T-cell (primary cell): ENCODE measurements at regions not wholly inside any gene's neighbourhood (a gene's known extent, or its start where the extent isn't known, plus 50 kb on each side); places are given as distances from the start of the nearest gene placed in this dataset.
"Not testable (repeated sequence)": the region's sequence is repeated elsewhere in the genome, so short reads cannot be mapped to it uniquely, and the experiment has no call there.

Source experiments
- ATAC-seq, 4 experiments: fragments of 200-7000 bp in 3 of 4; fragments of 150-1000 bp in 1 of 4; cut with Tn5 transposase; replicated peaks in 1 of 4; 1 replicate in 3 of 4; 2 replicates in 1 of 4; pipeline ENCODE4 v1.10.0; 2021; ENCODE audit warnings: moderate library complexity in 3 of 4, mild to moderate bottlenecking in 2 of 4, moderate number of reproducible peaks in 1 of 4
- CTCF ChIA-PET, 2 donors: fragments of 300-600 bp; sonication (Branson Sonifier 250); formaldehyde crosslinking; loops; one replicate each; lab custom pipeline; 2022; ENCODE audit warnings: antibody characterized with exemption in 2 of 2; lab: Charles Lee
- POLR2A ChIA-PET, 2 donors: fragments of 300-600 bp; sonication (Branson Sonifier 250); formaldehyde crosslinking; loops; one replicate each; lab custom pipeline; 2022; ENCODE audit warnings: antibody characterized with exemption in 2 of 2; lab: Charles Lee
- DNase-seq, 35 experiments: peaks; one replicate each; pipeline versions ENCODE4 v3.0.0 to v3.0.0-alpha.2; 2013 to 2023
- H3K27ac ChIP-seq: one replicate; pipeline ENCODE4 v1.5.1; 2013; ENCODE audit warnings: low read length
- H3K27me3 ChIP-seq, 2 experiments: replicated peaks in 1 of 2; 1 replicate in 1 of 2; 2 replicates in 1 of 2; pipeline versions ENCODE4 v1.6.1 to v1.7.0; 2013; ENCODE audit warnings: low read length in 1 of 2, mixed read lengths in 1 of 2; ENCODE audit not compliant: control insufficient read depth in 2 of 2, insufficient read depth in 2 of 2; ENCODE audit errors: extremely low read depth in 1 of 2
- H3K36me3 ChIP-seq, 2 donors: 1 replicate in 1 of 2; 2 replicates in 1 of 2; pipeline versions ENCODE4 v1.6.1 to v1.7.0; 2013; ENCODE audit warnings: low read length in 1 of 2; ENCODE audit not compliant: control insufficient read depth in 2 of 2, insufficient read depth in 1 of 2; ENCODE audit errors: extremely low read depth in 1 of 2
- H3K4me1 ChIP-seq, 2 experiments: 1 replicate in 1 of 2; 2 replicates in 1 of 2; pipeline versions ENCODE4 v1.6.1 to v1.7.0; 2013; ENCODE audit warnings: low read length in 2 of 2, mixed read lengths in 1 of 2; ENCODE audit not compliant: insufficient read depth in 2 of 2, control insufficient read depth in 1 of 2; ENCODE audit errors: extremely low read depth in 1 of 2
- H3K4me3 ChIP-seq, 2 donors: 1 replicate in 1 of 2; 2 replicates in 1 of 2; pipeline versions ENCODE4 v1.5.1 to v1.7.0; 2013; ENCODE audit warnings: mild to moderate bottlenecking in 2 of 2, low read length in 1 of 2, moderate library complexity in 1 of 2; ENCODE audit not compliant: control insufficient read depth in 1 of 2; ENCODE audit errors: extremely low read depth in 1 of 2
- H3K9me3 ChIP-seq: 2 replicates; pipeline ENCODE4 v1.7.0; 2013
- H3K27ac Mint-ChIP-seq, 2 donors: one replicate each; pipeline ENCODE4 v1.8.0; 2020 to 2021; ENCODE audit warnings: mild to moderate bottlenecking in 2 of 2, mixed read lengths in 2 of 2
- H3K27me3 Mint-ChIP-seq, 2 donors: one replicate each; pipeline ENCODE4 v1.8.0; 2021 to 2022; ENCODE audit warnings: mixed read lengths in 2 of 2
- H3K36me3 Mint-ChIP-seq: one replicate; pipeline ENCODE4 v1.8.0; 2021; ENCODE audit warnings: mixed read lengths
- H3K4me1 Mint-ChIP-seq, 3 donors: one replicate each; pipeline ENCODE4 v1.8.0; 2020 to 2022; ENCODE audit warnings: mixed read lengths in 3 of 3, mild to moderate bottlenecking in 1 of 3
- H3K4me3 Mint-ChIP-seq, 3 donors: one replicate each; pipeline ENCODE4 v1.8.0; 2020 to 2022; ENCODE audit warnings: mild to moderate bottlenecking in 3 of 3, mixed read lengths in 3 of 3, moderate library complexity in 3 of 3
- H3K9me3 Mint-ChIP-seq, 3 donors: one replicate each; pipeline ENCODE4 v1.8.0; 2020 to 2022; ENCODE audit warnings: mixed read lengths in 3 of 3
- WGBS: methylation state at CpG from one replicate; pipeline ENCODE4 v1.1.5; 2013; ENCODE audit warnings: missing lambda C conversion rate; ENCODE audit not compliant: insufficient coverage; 5-methylcytosine and 5-hydroxymethylcytosine counted together

DNA sequence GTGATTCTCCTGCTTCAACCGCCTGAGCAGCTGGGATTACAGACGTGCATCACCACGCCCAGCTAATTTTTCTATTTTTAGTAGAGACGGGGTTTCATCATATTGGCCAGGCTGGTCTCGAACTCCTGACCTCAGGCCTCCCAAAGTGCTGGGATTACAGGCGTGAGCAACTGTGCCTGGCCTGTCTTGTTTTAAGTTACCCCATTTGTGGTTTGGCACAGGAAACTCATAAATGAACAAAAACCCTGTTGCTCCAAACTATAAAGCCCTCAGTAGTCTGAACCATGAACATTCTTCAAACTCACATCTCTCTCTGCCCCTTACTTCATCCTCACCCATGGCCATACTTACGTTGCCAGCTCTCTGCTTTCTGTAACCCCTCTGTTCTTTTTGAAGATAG, 61.7 kb downstream of the RHOU start:
- CTCF ChIA-PET, H3K4me3 ChIP-seq, H3K9me3 ChIP-seq, DNase-seq, POLR2A ChIA-PET, H3K27ac Mint-ChIP-seq, H3K27me3 Mint-ChIP-seq, ATAC-seq, H3K36me3 Mint-ChIP-seq, H3K9me3 Mint-ChIP-seq, H3K27me3 ChIP-seq, H3K4me3 Mint-ChIP-seq, H3K36me3 ChIP-seq, H3K27ac ChIP-seq: not testable (repeated sequence)
- peaks cover 2 to 12% (median 11%) of the 10 kb centered on the region in 3 donors for H3K4me1 Mint-ChIP-seq
- peaks cover 5 to 41% of the 10 kb centered on the region in 2 experiments for H3K4me1 ChIP-seq
- 43% methylated on average over 3 of the region's 7 CpGs for WGBS

DNA sequence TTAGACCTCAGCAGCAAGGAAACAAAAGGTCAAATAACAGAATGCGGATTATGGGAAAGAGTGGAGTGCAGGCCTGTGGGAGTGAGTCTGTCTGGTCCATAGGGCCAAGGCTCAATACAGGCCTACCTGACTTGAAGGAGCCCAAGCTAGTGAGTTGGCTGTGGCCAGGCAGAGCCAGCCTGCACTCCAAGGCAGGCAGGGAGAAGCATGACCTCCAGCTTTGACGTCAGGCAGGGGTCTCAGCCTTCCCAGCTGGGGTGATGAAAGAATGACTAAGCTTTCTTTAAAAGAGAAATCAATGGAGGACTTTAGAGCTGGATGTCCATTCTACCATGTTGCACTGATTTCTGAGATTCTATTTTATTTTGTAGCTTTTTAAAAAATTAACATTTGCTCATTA, 62.8 kb downstream of the RHOU start:
- no peaks in the 10 kb centered on the region for H3K9me3 ChIP-seq
- no peaks in the 10 kb centered on the region for H3K27me3 ChIP-seq
- H3K4me1 ChIP-seq, result peaks cover 0 to 30% of the 10 kb centered on the region in 2 experiments
- no peaks in the 10 kb centered on the region for H3K36me3 ChIP-seq
- DNase-seq (no peak), ATAC-seq (no peak)
- H3K4me3 Mint-ChIP-seq, result no peak overlapping the region
- POLR2A ChIA-PET, result interaction anchor here (0.6 to 1.0 kb wide), 2 partner anchors 10 to 138 kb away, joined by 3 to 5 read pairs; no protein-coding TSS in a partner anchor
- 100% methylated on average over 1 of the region's 2 CpGs for WGBS
- H3K27me3 Mint-ChIP-seq, result no peaks in the 10 kb centered on the region
- peaks cover 6 to 17% (median 14%) of the 10 kb centered on the region in 3 donors for H3K4me1 Mint-ChIP-seq
- CTCF ChIA-PET, result no interaction called here
- no peak overlapping the region for H3K4me3 ChIP-seq
- H3K9me3 Mint-ChIP-seq, result peaks cover 3 to 9% (median 4%) of the 10 kb centered on the region in 3 donors
- H3K36me3 Mint-ChIP-seq, result no peaks in the 10 kb centered on the region
- H3K27ac Mint-ChIP-seq, result no peak overlapping the region
- H3K27ac ChIP-seq, result no peak overlapping the region

DNA sequence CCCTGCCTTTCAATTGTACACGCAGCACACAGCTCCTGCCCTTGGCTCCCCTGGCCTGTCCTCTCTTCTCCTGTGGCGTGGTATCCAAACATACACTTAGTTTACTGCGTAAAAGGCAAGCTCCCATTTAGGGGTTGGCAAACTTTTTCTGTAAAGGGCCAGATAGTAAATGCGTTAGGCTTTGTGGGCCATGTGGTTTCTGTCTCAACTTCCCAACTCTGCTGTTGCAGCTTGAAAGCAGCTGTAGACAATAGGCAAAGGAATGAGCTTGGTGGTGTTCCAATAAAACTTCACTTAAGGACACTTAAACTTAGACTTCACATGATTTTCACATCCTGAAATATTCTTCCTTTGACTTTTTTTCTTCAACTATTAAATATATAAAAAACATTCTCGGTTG, 63.3 kb downstream of the RHOU start:
- CTCF ChIA-PET, result no interaction called here
- Mint-ChIP-seq H3K4me3 (no peak overlapping the region), H3K27me3 (no peaks in the 10 kb centered on the region), H3K36me3 (no peaks in the 10 kb centered on the region), H3K9me3 (peaks cover 3 to 9% (median 4%) of the 10 kb centered on the region in 3 donors), H3K4me1 (peaks cover 10 to 22% (median 16%) of the 10 kb centered on the region in 3 donors), H3K27ac (no peak overlapping the region)
- Histone ChIP-seq H3K4me1 (peaks cover 0 to 26% of the 10 kb centered on the region in 2 experiments), H3K4me3 (no peak overlapping the region), H3K27ac (no peak overlapping the region), H3K9me3 (no peaks in the 10 kb centered on the region), H3K27me3 (no peaks in the 10 kb centered on the region), H3K36me3 (no peaks in the 10 kb centered on the region)
- POLR2A ChIA-PET, result interaction anchor here (0.5 to 0.7 kb wide), 3 partner anchors 8 to 137 kb away, joined by 3 read pairs; no protein-coding TSS in a partner anchor
- 93% methylated on average over 3 of the region's 5 CpGs for WGBS
- DNase-seq (no peak), ATAC-seq (no peak)

DNA sequence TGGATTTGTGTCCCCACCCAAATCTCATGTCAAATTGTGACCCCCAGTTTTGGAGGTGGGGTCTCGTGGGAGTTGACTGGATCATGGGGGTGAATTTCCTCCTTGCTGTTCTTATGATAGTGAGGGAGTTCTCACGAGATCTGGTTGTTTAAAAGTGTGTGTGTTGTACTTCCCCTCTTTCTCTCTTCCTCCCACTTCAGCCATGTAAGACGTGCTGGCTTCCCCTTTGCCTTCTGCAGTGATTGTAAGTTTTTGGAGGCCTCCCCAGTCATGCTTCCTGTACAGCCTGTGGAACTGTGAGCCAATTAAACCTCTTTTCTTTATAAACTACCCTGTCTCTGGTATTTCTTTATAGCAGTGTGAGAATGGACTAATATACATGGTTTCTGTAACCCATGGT, 64.6 kb downstream of the RHOU start:
- Mint-ChIP-seq H3K4me1 (peaks cover 20 to 29% (median 26%) of the 10 kb centered on the region in 3 donors), H3K27ac (no peak overlapping the region)

DNA sequence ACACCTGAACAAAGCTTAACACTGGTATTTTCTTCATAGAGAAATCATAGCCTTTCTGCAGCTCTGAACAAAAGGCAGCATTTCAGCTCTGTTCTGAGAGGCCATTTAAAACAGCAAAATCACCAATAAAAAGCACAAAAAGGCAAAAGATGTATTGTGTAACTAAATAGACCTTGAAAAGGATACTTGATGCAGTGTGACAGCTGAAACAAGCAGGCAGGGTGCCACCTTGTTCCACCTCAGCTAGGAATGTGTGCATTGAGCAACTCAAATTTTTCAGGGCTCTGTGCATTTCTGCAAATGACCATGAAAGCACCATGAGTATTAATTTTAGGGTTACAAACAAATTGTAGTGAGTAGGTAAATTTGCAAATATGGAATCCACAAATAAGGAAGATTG, 65.8 kb downstream of the RHOU start:
- ChIA-PET CTCF (no interaction called here), POLR2A (no interaction called here)
- H3K36me3 ChIP-seq, result no peaks in the 10 kb centered on the region
- Mint-ChIP-seq H3K27me3 (no peaks in the 10 kb centered on the region), H3K9me3 (peaks cover 3 to 9% (median 4%) of the 10 kb centered on the region in 3 donors), H3K4me1 (peaks cover 29 to 38% (median 29%) of the 10 kb centered on the region in 3 donors), H3K36me3 (no peaks in the 10 kb centered on the region), H3K27ac (no peak overlapping the region), H3K4me3 (no peak overlapping the region)
- H3K27me3 ChIP-seq, result no peaks in the 10 kb centered on the region
- DNase-seq (no peak), ATAC-seq (no peak)
- no peaks in the 10 kb centered on the region for H3K9me3 ChIP-seq
- no peak overlapping the region for H3K4me3 ChIP-seq
- H3K27ac ChIP-seq, result no peak overlapping the region
- peaks cover 3 to 16% of the 10 kb centered on the region in 2 experiments for H3K4me1 ChIP-seq

More for the DNA sequence above, 64.6 kb downstream of the RHOU start:
- ATAC-seq, result no peak
- ChIA-PET CTCF (no interaction called here), POLR2A (no interaction called here)
- DNase-seq, result no peak
- WGBS, result no CpG with 5 or more reads among the region's 3 CpGs
- Mint-ChIP-seq H3K9me3 (peaks cover 3 to 9% (median 4%) of the 10 kb centered on the region in 3 donors), H3K4me3 (no peak overlapping the region), H3K36me3 (no peaks in the 10 kb centered on the region), H3K27me3 (no peaks in the 10 kb centered on the region)
- Histone ChIP-seq H3K4me3 (no peak overlapping the region), H3K27me3 (no peaks in the 10 kb centered on the region), H3K27ac (no peak overlapping the region), H3K4me1 (peaks cover under 1 to 21% of the 10 kb centered on the region in 2 experiments), H3K36me3 (no peaks in the 10 kb centered on the region), H3K9me3 (no peaks in the 10 kb centered on the region)

DNA sequence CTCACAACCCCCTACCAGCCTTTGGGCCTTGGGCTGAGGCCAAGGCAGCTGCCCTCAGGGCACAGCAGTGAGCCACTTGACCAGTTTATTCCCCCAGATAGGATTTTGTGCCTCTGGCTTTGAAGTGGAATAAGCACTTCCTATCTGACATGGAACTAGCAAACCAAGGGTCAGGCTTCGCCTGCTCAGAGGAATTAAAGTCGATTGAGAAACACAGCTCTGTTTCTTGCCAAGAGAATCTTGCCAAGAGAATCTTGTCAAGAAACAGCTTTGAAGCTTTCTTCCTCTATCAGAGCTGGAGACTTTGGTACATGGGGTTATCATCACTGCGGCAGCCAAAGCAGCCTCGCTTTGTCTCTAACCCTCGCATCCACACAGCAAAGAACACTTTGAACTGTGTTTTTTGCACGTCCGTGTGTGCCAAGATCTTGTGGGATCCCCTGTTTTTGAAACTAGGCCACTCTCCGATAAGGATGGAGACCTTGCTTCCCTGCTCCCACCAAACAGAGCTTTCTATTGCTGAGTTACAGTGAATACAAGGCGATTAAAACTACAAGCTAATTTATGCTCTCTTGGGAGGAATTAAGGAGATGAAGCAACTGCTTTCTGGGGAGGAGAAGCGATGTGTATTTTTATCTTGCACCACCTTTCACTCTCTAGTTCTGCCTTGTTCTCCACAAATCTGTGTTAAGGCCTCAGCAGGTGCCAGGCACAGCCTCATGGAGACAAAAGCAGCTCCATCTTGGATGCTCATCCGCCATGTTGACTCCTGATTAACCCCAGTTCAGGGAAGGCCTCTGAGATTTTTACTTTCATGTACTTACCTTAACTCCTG, 67.3 kb downstream of the RHOU start:
- CTCF ChIA-PET, result no interaction called here

More for the DNA sequence above, 67.3 kb downstream of the RHOU start:
- 83% methylated on average over 7 of the region's 11 CpGs for WGBS
- Mint-ChIP-seq H3K4me1 (peaks cover 26 to 30% (median 27%) of the 10 kb centered on the region in 3 donors), H3K27ac (peak overlapping the region in 1 of 2 donors; percentile 53), H3K27me3 (no peaks in the 10 kb centered on the region), H3K36me3 (no peaks in the 10 kb centered on the region), H3K4me3 (no peak overlapping the region), H3K9me3 (peaks cover 0 to 2% (median 0%) of the 10 kb centered on the region in 3 donors)
- POLR2A ChIA-PET, result no interaction called here
- Histone ChIP-seq H3K27ac (no peak overlapping the region), H3K36me3 (no peaks in the 10 kb centered on the region), H3K9me3 (no peaks in the 10 kb centered on the region), H3K27me3 (no peaks in the 10 kb centered on the region), H3K4me1 (peaks cover 3 to 13% of the 10 kb centered on the region in 2 experiments), H3K4me3 (no peak overlapping the region)
- ATAC-seq (no peak), DNase-seq (no peak)
